ENCODE measurements at regions not wholly inside any gene's neighbourhood (a gene's known extent, or its start where the extent isn't known, plus 50 kb on each side); places are given as distances from the start of the nearest gene placed in this dataset.
A peak's percentile ranks its signal among the peaks of the same experiment; 100 is the strongest.

- H3K4me1 Mint-ChIP-seq: peaks cover 28% of the 10 kb centered on the region
- Histone ChIP-seq H3K4me3 (replicated peaks in 1 of 3; ENCODE audit: low read depth in 2 of 3, low read length in 3 of 3) (peak overlapping the region; percentile 74 to 90 (median 82)), H3K4me1 (ENCODE audit: control insufficient read depth in 1 of 2, insufficient read depth in 2 of 2, low read length in 2 of 2) (peaks cover 24 to 32% of the 10 kb centered on the region in 2 donors), H3K79me2 (ENCODE audit: insufficient read depth, low read length) (no peaks in the 10 kb centered on the region), H3K27ac (ENCODE audit: low read depth in 1 of 2, low read length in 2 of 2) (no peak overlapping the region), H3K36me3 (replicated peaks in 1 of 2; ENCODE audit: control insufficient read depth in 1 of 2, insufficient read depth in 2 of 2, low read length in 2 of 2) (no peaks in the 10 kb centered on the region), H3K4me2 (replicated peaks; ENCODE audit: extremely low read depth, low read length, poor library complexity, severe bottlenecking) (peak overlapping the region; percentile 95), H2AFZ (ENCODE audit: insufficient read depth, low read depth, low read length, poor library complexity, severe bottlenecking) (peak overlapping the region; percentile 98), H3K9ac (ENCODE audit: insufficient read depth, low read length, poor library complexity, severe bottlenecking) (peak overlapping the region; percentile 69), H3K9me3 (replicated peaks in 1 of 2; ENCODE audit: control insufficient read depth in 1 of 2, insufficient read depth in 1 of 2, low read length in 2 of 2) (no peaks in the 10 kb centered on the region), H4K20me1 (ENCODE audit: insufficient read depth, low read length) (no peaks in the 10 kb centered on the region), H3K27me3 (ENCODE audit: control insufficient read depth in 2 of 2, insufficient read depth in 2 of 2, low read length in 2 of 2) (peaks cover 5 to 30% of the 10 kb centered on the region in 2 donors)
- peaks cover 25 to 33% (median 26%) of the 10 kb centered on the region in 3 donors for H3K27me3 Mint-ChIP-seq (ENCODE audit: low read depth in 3 of 3)
- peaks cover 0 to 3% (median 0%) of the 10 kb centered on the region in 7 donors for H3K9me3 Mint-ChIP-seq
- DNase-seq: no peak
- TF ChIP-seq CTCF (IDR thresholded peaks at IDR 0.05): peak; percentile 52
- no peaks in the 10 kb centered on the region for H3K36me3 Mint-ChIP-seq
- peak overlapping the region in 2 of 7 donors; percentile 59 to 68 for H3K27ac Mint-ChIP-seq
- intact Hi-C loops (cut with micrococcal nuclease): loop anchor here in 1 of 2 donors (5.0 to 10.0 kb wide), 2 partner anchors 97 to 186 kb away; no protein-coding TSS in a partner anchor
- WGBS (ENCODE audit: insufficient coverage): 0% methylated on average over 13 of the region's 23 CpGs
- peak overlapping the region; percentile 84 to 92 for H3K4me3 Mint-ChIP-seq
Observed at GRCh38 chr3:107430214-107430995, 53.2 kb downstream of the CCDC54 start.

DNA sequence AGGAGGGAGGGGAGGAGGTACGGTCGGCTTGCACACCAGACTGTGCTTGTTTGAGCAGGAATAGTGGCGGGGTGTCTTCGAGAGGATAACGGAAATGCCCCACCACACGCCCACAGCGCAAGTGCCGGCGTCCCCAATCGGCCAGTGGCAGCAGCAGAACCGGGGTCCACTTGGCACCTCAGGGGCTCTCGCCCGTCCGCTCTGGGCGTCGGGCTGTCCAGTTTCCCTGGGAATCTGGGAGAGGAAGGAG, 53.7 kb downstream of the CCDC54 start:
- H2AFZ ChIP-seq (ENCODE audit: insufficient read depth, low read depth, low read length, poor library complexity, severe bottlenecking): peak overlapping the region; percentile 98
- intact Hi-C loops (cut with micrococcal nuclease): loop anchor here in 1 of 2 donors (5.0 to 10.0 kb wide), 2 partner anchors 96 to 186 kb away; no protein-coding TSS in a partner anchor

More for the DNA sequence above, 53.7 kb downstream of the CCDC54 start:
- H3K79me2 ChIP-seq (ENCODE audit: insufficient read depth, low read length): no peaks in the 10 kb centered on the region
- H3K27ac ChIP-seq (ENCODE audit: low read depth in 1 of 2, low read length in 2 of 2): no peak overlapping the region
- Mint-ChIP-seq H3K27me3 (ENCODE audit: low read depth in 3 of 3) (peaks cover 25 to 33% (median 26%) of the 10 kb centered on the region in 3 donors), H3K4me3 (peak overlapping the region; percentile 84 to 92), H3K36me3 (no peaks in the 10 kb centered on the region), H3K4me1 (peaks cover 27% of the 10 kb centered on the region), H3K9me3 (peaks cover 0 to 3% (median 0%) of the 10 kb centered on the region in 7 donors), H3K27ac (no peak overlapping the region)
- WGBS (ENCODE audit: insufficient coverage): 0% methylated on average over 10 of the region's 16 CpGs
- peak overlapping the region; percentile 74 to 90 (median 82) for H3K4me3 ChIP-seq (replicated peaks in 1 of 3; ENCODE audit: low read depth in 2 of 3, low read length in 3 of 3)
- H3K4me2 ChIP-seq (replicated peaks; ENCODE audit: extremely low read depth, low read length, poor library complexity, severe bottlenecking): peak overlapping the region; percentile 95
- DNase-seq: peak in 1 of 3 donors; percentile 7
- no peaks in the 10 kb centered on the region for H3K36me3 ChIP-seq (replicated peaks in 1 of 2; ENCODE audit: control insufficient read depth in 1 of 2, insufficient read depth in 2 of 2, low read length in 2 of 2)
- TF ChIP-seq CTCF (IDR thresholded peaks at IDR 0.05): no peak
- H3K9ac ChIP-seq (ENCODE audit: insufficient read depth, low read length, poor library complexity, severe bottlenecking): peak overlapping the region; percentile 69
- peaks cover 24 to 30% of the 10 kb centered on the region in 2 donors for H3K4me1 ChIP-seq (ENCODE audit: control insufficient read depth in 1 of 2, insufficient read depth in 2 of 2, low read length in 2 of 2)
- no peaks in the 10 kb centered on the region for H3K9me3 ChIP-seq (replicated peaks in 1 of 2; ENCODE audit: control insufficient read depth in 1 of 2, insufficient read depth in 1 of 2, low read length in 2 of 2)
- H4K20me1 ChIP-seq (ENCODE audit: insufficient read depth, low read length): no peaks in the 10 kb centered on the region
- H3K27me3 ChIP-seq (ENCODE audit: control insufficient read depth in 2 of 2, insufficient read depth in 2 of 2, low read length in 2 of 2): peaks cover 5 to 30% of the 10 kb centered on the region in 2 donors
